H9 (cell line): ENCODE measurements at regions not wholly inside any gene's neighbourhood (a gene's known extent, or its start where the extent isn't known, plus 50 kb on each side); places are given as distances from the start of the nearest gene placed in this dataset.

Source experiments
- DNase-seq: peaks from one replicate; pipeline ENCODE4 v3.0.0-alpha.2; 2017
- H2AFZ ChIP-seq: one replicate; pipeline ENCODE4 v1.6.1; 2013; ENCODE audit warnings: mild to moderate bottlenecking, low read length, control low read depth, moderate library complexity
- H2AK5ac ChIP-seq: 2 replicates; pipeline ENCODE4 v1.6.1; 2013; ENCODE audit warnings: low read length, control low read depth, mixed read lengths; ENCODE audit not compliant: insufficient read length
- H2BK120ac ChIP-seq: one replicate; pipeline ENCODE4 v1.6.1; 2013; ENCODE audit warnings: low read depth, mild to moderate bottlenecking, low read length, control low read depth, inconsistent platforms; ENCODE audit not compliant: poor library complexity, severe bottlenecking
- H2BK12ac ChIP-seq: 2 replicates; pipeline ENCODE4 v1.6.1; 2013; ENCODE audit warnings: low read length, control low read depth, mixed read lengths, low read depth; ENCODE audit not compliant: insufficient read length
- H2BK15ac ChIP-seq: 2 replicates; pipeline ENCODE4 v1.6.1; 2013; ENCODE audit warnings: low read depth, low read length, control low read depth
- H2BK20ac ChIP-seq: one replicate; pipeline ENCODE4 v1.6.1; 2013; ENCODE audit warnings: low read depth, mild to moderate bottlenecking, low read length, control low read depth, inconsistent platforms; ENCODE audit not compliant: poor library complexity, severe bottlenecking
- H2BK5ac ChIP-seq: 2 replicates; pipeline ENCODE4 v1.6.1; 2013; ENCODE audit warnings: low read length, control low read depth, mixed read lengths; ENCODE audit not compliant: insufficient read length
- H3K14ac ChIP-seq: 2 replicates; pipeline ENCODE4 v1.6.1; 2013; ENCODE audit warnings: low read length, control low read depth; ENCODE audit not compliant: insufficient read depth
- H3K18ac ChIP-seq: 2 replicates; pipeline ENCODE4 v1.6.1; 2013; ENCODE audit warnings: low read depth, mild to moderate bottlenecking, mixed read lengths, low read length, control low read depth; ENCODE audit not compliant: insufficient read length
- H3K23ac ChIP-seq: 2 replicates; pipeline ENCODE4 v1.6.1; 2013; ENCODE audit warnings: low read length, control low read depth, mixed read lengths, low read depth; ENCODE audit not compliant: insufficient read length
- H3K23me2 ChIP-seq: 2 replicates; pipeline ENCODE4 v1.6.1; 2013; ENCODE audit warnings: low read depth, mild to moderate bottlenecking, mixed read lengths, low read length, control low read depth; ENCODE audit not compliant: insufficient read length, poor library complexity, severe bottlenecking
- H3K27ac ChIP-seq: 2 replicates; pipeline ENCODE4 v1.5.1; 2013; ENCODE audit warnings: low read length, control low read depth, mixed read lengths, low read depth; ENCODE audit not compliant: insufficient read length
- H3K27me3 ChIP-seq: 2 replicates; pipeline ENCODE4 v1.6.1; 2013; ENCODE audit warnings: low read length, control low read depth, inconsistent platforms; ENCODE audit not compliant: insufficient read depth
- H3K4ac ChIP-seq: 2 replicates; pipeline ENCODE4 v1.6.1; 2013; ENCODE audit warnings: low read depth, mild to moderate bottlenecking, control low read depth, inconsistent platforms, low read length, moderate library complexity
- H3K4me1 ChIP-seq: 2 replicates; pipeline ENCODE4 v1.6.1; 2013; ENCODE audit warnings: low read length, control low read depth, inconsistent platforms; ENCODE audit not compliant: insufficient read depth
- H3K4me2 ChIP-seq: 2 replicates; pipeline ENCODE4 v1.6.1; 2013; ENCODE audit warnings: low read length, control low read depth, mixed read lengths; ENCODE audit not compliant: insufficient read length, insufficient read depth
- H3K56ac ChIP-seq: 2 replicates; pipeline ENCODE4 v1.6.1; 2013; ENCODE audit warnings: low read depth, mild to moderate bottlenecking, mixed read lengths, low read length, control low read depth; ENCODE audit not compliant: insufficient read length
- H3K79me1 ChIP-seq: 2 replicates; pipeline ENCODE4 v1.6.1; 2013; ENCODE audit warnings: low read depth, mild to moderate bottlenecking, moderate library complexity, low read length, control low read depth, inconsistent platforms; ENCODE audit not compliant: insufficient read depth, poor library complexity, severe bottlenecking
- H3K79me2 ChIP-seq: 2 replicates; pipeline ENCODE4 v1.6.1; 2013; ENCODE audit warnings: low read length, control low read depth, inconsistent platforms; ENCODE audit not compliant: insufficient read depth
- H3K9ac ChIP-seq: 2 replicates; pipeline ENCODE4 v1.6.1; 2013; ENCODE audit warnings: low read length, control low read depth, mixed read lengths; ENCODE audit not compliant: insufficient read length; ENCODE audit errors: extremely low read depth
- H3K9me3 ChIP-seq: one replicate; pipeline ENCODE4 v1.6.1; 2013; ENCODE audit warnings: low read depth, low read length, inconsistent platforms; ENCODE audit not compliant: control insufficient read depth
- H3T11ph ChIP-seq: one replicate; pipeline ENCODE4 v1.6.1; 2013; ENCODE audit warnings: mild to moderate bottlenecking, low read length, control low read depth, inconsistent platforms
- H4K20me1 ChIP-seq: one replicate; pipeline ENCODE4 v1.6.1; 2013; ENCODE audit not compliant: control insufficient read depth, insufficient read length, insufficient read depth
- H4K5ac ChIP-seq: 2 replicates; pipeline ENCODE4 v1.6.1; 2013; ENCODE audit warnings: low read depth, mild to moderate bottlenecking, mixed read lengths, low read length, control low read depth; ENCODE audit not compliant: insufficient read length
- H4K8ac ChIP-seq: replicated peaks from 2 replicates; pipeline ENCODE4 v1.6.1; 2013; ENCODE audit warnings: low read length, control low read depth, mixed read lengths, low read depth; ENCODE audit not compliant: insufficient read length
- H4K91ac ChIP-seq: 2 replicates; pipeline ENCODE4 v1.6.1; 2013; ENCODE audit warnings: low read depth, mild to moderate bottlenecking, moderate library complexity, mixed read lengths, low read length, control low read depth; ENCODE audit not compliant: insufficient read length
- H3K27ac Mint-ChIP-seq, 3 experiments: 2 replicates in 2 of 3; 3 replicates in 1 of 3; pipeline ENCODE4 v1.8.0; 2020 to 2021; ENCODE audit warnings: mixed read lengths in 3 of 3, mild to moderate bottlenecking in 1 of 3, moderate library complexity in 1 of 3
- H3K27me3 Mint-ChIP-seq: 2 replicates; pipeline ENCODE4 v1.8.0; 2021; ENCODE audit warnings: low read depth, mild to moderate bottlenecking, moderate library complexity, mixed read lengths
- H3K36me3 Mint-ChIP-seq, 3 experiments: 2 replicates in 2 of 3; 3 replicates in 1 of 3; pipeline ENCODE4 v1.8.0; 2020 to 2021; ENCODE audit warnings: low read depth in 3 of 3, mixed read lengths in 3 of 3; ENCODE audit not compliant: insufficient read depth in 1 of 3
- H3K4me1 Mint-ChIP-seq, 2 experiments: 2 replicates each; pipeline ENCODE4 v1.8.0; 2020; ENCODE audit warnings: mixed read lengths in 2 of 2
- H3K4me3 Mint-ChIP-seq, 2 experiments: 2 replicates in 1 of 2; 3 replicates in 1 of 2; pipeline ENCODE4 v1.8.0; 2020 to 2021; ENCODE audit warnings: mild to moderate bottlenecking in 2 of 2, mixed read lengths in 2 of 2, moderate library complexity in 1 of 2
- H3K9me3 Mint-ChIP-seq, 2 experiments: 2 replicates in 1 of 2; 3 replicates in 1 of 2; pipeline ENCODE4 v1.8.0; 2020; ENCODE audit warnings: mild to moderate bottlenecking in 2 of 2, mixed read lengths in 2 of 2, moderate library complexity in 1 of 2
- WGBS: extraction: QIAGEN DNeasy Blood & Tissue Kit; methylation state at CpG from one replicate; pipeline ENCODE4 v1.1.7; 2013; ENCODE audit warnings: missing lambda C conversion rate, low lambda C conversion rate, mixed read lengths; ENCODE audit not compliant: insufficient read length; ENCODE audit errors: extremely low coverage; 5-methylcytosine and 5-hydroxymethylcytosine counted together
- TF ChIP-seq, protein P1 (sequence below): fragments of 200-600 bp; sonication (generic); conservative IDR thresholded peaks from 3 replicates; pipeline ENCODE4 v1.8.0; 2021; ENCODE audit warnings: antibody characterized with exemption, mild to moderate bottlenecking

DNA sequence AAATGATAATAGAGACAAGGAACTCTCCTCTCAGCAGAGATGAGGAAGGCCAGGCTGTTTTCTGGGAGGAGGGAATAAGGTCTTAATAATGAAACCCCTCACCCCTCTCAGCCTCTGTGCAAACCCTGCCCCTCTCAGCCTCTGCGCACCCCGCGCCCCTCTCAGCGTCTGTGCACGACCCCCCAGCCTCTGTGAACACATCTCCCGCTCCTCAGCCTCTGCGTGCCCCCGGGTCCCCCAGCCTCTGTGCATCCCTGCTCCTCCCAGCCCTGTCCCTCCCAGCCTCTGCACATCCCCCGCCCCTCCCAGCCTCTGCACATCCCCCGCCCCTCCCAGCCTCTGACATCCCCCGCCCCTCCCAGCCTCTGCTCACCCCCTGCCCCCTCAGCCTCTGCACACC lies 837.8 kb downstream of the TBC1D22A start:
- no peak overlapping the region for H3T11ph ChIP-seq
- H3K9ac ChIP-seq = no peak overlapping the region
- H2AK5ac ChIP-seq = no peak overlapping the region
- no peaks in the 10 kb centered on the region for H3K4me1 ChIP-seq
- no peaks in the 10 kb centered on the region for H4K20me1 ChIP-seq
- H2BK15ac ChIP-seq = no peak overlapping the region
- no peak overlapping the region for H2BK12ac ChIP-seq
- no peak overlapping the region for H3K4me3 Mint-ChIP-seq
- H3K14ac ChIP-seq = no peak overlapping the region
- no peaks in the 10 kb centered on the region for H3K4me1 Mint-ChIP-seq
- no peaks in the 10 kb centered on the region for H3K23me2 ChIP-seq
- H3K27ac ChIP-seq = no peak overlapping the region
- H3K79me1 ChIP-seq = no peaks in the 10 kb centered on the region
- H2BK120ac ChIP-seq = no peak overlapping the region
- no peak overlapping the region for H4K5ac ChIP-seq
- H2AFZ ChIP-seq = no peak overlapping the region
- no peaks in the 10 kb centered on the region for H3K79me2 ChIP-seq
- H3K23ac ChIP-seq = no peak overlapping the region
- no peak overlapping the region for H3K18ac ChIP-seq
- no peak for DNase-seq
- H3K4ac ChIP-seq = no peak overlapping the region
- no peak overlapping the region for H2BK20ac ChIP-seq
- H3K27ac Mint-ChIP-seq = no peak overlapping the region
- no peak overlapping the region for H4K8ac ChIP-seq
- peaks cover 27% of the 10 kb centered on the region for H3K9me3 ChIP-seq
- no peak overlapping the region for H3K4me2 ChIP-seq
- no peaks in the 10 kb centered on the region for H3K27me3 ChIP-seq
- TF ChIP-seq, protein P1, sequence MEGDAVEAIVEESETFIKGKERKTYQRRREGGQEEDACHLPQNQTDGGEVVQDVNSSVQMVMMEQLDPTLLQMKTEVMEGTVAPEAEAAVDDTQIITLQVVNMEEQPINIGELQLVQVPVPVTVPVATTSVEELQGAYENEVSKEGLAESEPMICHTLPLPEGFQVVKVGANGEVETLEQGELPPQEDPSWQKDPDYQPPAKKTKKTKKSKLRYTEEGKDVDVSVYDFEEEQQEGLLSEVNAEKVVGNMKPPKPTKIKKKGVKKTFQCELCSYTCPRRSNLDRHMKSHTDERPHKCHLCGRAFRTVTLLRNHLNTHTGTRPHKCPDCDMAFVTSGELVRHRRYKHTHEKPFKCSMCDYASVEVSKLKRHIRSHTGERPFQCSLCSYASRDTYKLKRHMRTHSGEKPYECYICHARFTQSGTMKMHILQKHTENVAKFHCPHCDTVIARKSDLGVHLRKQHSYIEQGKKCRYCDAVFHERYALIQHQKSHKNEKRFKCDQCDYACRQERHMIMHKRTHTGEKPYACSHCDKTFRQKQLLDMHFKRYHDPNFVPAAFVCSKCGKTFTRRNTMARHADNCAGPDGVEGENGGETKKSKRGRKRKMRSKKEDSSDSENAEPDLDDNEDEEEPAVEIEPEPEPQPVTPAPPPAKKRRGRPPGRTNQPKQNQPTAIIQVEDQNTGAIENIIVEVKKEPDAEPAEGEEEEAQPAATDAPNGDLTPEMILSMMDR = no peak
- H3K36me3 Mint-ChIP-seq = peaks cover 0 to 31% (median 25%) of the 10 kb centered on the region in 3 experiments; a peak in 4 of 7 replicates
- H2BK5ac ChIP-seq = no peak overlapping the region
- H3K27me3 Mint-ChIP-seq = peaks cover 14% of the 10 kb centered on the region
- no CpG with 5 or more reads among the region's 11 CpGs for WGBS
- no peak overlapping the region for H4K91ac ChIP-seq
- H3K9me3 Mint-ChIP-seq = peaks cover 5 to 87% of the 10 kb centered on the region in 2 experiments
- H3K56ac ChIP-seq = no peak overlapping the region
